NCI-H128 (cell line): ENCODE measurements at regions not wholly inside any gene's neighbourhood (a gene's known extent, or its start where the extent isn't known, plus 50 kb on each side); places are given as distances from the start of the nearest gene placed in this dataset.

Experiments
- DNase-seq: peaks from one replicate; lab custom pipeline; 2025; ENCODE audit not compliant: unreplicated experiment; lab: John Stamatoyannopoulos, UW

DNA sequence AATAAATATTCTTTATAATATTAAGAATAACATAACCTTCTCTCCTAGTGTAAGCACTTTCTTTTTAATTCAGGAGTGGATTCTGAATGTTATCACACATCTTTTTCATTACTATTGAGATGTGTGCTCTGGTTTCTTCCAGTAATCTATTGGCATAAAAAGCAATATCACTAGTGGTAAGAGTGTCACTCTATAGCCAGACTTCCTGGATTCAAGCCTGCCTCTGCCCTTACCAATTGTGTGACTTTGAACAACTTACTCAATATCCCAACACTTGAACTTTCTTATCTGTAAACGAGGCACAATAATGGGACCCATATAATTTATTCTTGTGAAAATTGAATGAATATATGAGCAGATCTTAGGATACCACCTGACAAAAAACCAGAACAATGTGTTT lies 71.0 kb downstream of the SEM1 start:
- DNase-seq = no peak

DNA sequence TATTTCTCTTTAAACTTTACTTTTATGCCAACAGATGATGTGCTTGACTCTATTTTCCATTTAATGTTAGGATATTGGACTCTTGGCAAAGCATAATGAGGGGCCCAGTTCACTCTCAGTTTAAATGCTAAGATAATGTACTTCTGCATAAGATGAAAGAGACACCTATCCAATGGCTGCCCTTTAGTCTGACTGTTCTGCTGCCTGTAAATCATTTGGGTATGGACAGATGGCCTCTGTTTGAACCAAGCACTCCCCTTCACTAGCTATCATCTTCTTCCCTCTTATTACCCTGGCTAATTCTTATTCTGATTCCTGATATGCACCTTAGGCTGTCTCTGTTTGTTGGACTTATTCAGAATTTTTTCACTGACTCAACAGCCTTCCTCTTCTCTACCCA lies 72.1 kb downstream of the SEM1 start:
- no peak for DNase-seq

DNA sequence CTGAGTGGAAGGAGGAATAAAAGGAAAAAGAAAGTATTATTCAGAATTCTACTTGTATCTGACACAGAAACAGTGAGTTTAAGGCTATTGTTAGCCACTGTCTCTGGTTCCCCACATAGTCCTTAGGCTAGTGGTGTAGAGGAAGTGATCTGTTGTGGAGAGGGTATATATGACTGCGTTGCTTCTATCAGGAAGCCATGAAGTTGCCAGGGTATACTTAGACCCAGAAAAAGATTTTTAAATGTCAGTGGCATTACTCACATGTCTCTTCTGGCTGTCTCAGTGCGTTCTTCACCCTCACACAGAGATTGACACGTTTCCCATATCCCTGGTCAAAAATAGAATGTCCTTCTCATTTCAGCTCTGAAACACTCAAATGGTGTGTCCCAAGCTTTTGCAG lies 72.7 kb downstream of the SEM1 start:
- no peak for DNase-seq

DNA sequence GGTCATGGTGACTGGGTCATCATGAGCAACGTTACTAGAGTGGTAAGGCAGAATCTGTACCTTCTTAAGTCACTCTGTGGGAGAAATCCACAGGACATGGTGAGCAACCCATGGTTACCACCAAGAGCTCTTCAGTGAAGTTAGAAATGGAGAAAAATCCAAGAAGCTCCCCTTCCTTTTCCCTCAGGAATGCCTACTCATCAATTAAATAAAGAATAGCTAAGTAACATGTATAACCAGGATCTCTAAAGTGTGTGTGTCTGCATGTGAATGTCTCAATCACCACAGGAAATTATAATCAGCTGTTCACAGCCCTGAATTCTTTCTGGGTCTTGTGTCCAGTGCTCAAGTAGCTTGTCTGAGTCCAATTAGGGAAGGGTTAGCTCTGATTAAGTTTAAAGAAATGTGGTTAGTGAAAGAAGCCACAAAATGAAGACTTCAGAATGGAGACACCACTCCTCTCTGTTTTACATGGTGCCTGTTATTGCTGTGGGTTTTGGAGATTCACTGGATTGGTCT lies 73.2 kb downstream of the SEM1 start:
- no peak for DNase-seq

DNA sequence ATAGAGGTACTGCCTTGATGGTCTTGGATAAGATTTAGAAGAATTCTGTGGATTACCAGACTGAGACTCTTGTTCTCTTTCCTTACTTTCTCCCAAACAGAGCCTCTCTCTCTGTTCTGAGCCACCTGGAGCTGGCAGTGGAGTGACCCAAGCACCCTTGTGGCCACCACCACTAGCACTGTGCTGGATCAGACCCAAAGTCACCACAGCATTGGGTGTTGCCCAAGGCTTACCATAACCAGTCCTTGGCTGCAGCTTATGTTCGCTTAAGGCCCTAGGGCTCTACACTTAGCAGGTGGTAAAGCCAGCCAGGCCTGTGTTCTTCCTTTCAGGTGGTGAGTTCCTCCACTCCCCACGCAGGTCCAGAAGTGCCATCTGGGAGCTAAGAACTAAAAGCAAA lies 79.8 kb downstream of the SEM1 start:
- DNase-seq = no peak

DNA sequence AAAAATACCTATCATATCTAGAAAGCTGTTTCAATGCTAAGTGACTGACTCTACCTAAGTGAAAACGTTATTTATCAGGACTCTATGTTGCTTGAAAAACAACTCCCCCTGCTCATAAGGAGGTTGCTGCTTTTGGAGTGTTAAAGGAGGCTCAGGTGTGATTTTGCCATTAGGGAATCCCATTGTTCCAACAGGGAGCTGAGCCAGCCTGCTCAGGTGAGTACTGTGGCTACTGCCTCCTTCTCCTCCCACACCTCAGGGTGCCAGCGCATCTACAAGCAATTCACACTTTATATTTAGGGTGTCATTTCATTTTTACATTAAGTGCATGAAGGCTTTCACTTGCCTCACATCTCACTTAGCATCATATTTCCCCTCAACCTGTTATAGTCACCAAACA lies 84.7 kb downstream of the SEM1 start:
- no peak for DNase-seq

DNA sequence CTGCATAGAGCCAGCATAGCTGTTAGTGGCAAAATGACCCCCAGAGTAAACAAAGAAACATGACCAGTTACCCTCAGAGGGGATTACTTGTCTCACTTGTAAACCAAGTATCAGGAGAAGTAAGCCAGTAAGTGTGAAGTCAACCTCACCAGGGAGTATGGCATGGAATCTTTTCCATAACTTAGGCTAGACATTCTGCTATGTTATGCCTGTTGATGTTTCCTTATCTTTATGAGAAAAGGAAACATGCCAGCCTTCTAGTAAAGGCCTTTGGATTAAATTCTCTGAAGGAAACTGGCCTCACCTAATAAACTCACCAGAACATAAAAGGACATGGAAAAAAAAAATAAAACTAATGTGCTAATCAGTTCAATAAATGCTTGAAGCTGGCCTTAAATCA lies 87.7 kb downstream of the SEM1 start:
- DNase-seq = no peak

DNA sequence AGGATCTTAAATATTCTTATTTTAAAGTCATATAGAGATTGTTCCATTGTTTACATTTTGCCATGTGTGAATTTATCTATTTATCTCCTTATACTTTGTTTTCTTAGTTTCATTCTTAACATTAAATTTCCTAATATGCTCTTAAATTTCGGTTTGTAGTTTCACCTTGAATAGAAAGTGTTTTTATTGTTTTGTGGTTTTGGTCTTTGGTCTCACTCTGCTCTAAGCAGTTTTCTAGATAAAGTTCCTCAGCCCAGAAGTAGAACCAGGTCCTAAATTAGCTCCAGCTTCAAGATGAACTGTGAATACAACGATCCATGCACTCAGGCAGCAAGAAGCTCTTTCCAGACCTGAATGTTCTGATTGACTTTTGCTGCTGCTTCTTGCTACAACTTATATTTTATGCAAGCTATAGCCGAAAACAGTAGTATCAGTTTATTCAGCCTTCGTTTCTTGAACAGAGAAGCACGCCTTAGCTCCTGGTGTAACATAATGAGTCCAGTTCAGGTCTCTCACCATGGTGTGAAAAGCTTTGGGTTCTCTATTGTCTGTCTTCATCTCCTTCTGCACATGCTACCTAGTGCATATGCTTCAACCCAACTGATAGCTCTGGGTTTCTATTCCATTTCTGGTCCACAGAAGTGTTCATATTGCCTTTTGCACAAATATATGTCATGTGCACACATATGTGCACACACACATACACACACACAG lies 95.3 kb downstream of the SEM1 start:
- no peak for DNase-seq

DNA sequence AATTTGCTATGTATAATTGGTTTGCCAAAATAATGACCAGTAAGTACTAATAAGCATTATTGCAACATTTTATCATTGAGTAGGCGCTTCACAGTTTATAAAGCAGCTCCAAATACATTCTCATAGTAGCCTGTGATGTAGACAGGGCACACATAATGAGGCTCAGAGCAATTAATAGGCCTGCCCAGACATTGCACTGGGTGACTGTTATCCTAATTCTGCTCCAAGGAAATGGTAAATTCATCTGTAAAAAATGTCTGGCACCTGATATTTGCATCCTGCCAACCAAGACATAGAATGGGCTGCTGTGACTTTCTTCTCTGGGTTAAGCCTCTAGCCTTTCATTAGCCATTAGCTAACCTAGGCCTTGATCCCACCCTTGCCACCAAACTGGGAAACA lies 97.6 kb downstream of the SEM1 start:
- no peak for DNase-seq

DNA sequence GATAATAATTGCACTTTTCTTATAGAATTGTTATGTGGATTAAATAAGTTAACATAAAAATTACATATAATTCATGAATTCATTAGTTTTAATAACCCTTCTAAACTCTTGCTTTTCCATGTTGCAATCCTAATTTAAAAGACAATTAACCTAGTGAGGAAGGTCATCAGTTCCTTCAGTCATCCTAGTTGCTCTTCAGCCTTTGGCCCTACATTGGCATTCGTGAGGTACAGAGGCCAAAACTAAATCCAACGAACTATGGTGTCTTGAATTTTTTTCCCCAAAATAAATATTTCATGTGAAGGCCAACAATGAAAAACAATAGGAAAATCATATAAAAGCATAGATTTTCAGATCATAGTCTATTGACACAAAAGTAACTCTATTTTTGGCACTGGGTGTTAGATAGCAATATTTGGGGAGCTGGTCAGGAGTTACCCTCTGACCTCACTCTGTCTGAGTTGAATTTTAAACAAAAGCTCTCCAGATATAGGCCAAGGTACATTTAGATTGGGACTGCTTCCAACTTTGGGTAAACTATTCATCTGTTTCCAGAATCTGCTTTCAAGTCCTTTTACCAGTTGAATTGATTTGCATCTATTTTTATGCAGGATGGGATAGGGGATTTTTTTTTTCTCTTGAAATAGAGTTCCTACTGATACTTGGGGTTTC lies 104.5 kb downstream of the SEM1 start:
- DNase-seq = no peak

DNA sequence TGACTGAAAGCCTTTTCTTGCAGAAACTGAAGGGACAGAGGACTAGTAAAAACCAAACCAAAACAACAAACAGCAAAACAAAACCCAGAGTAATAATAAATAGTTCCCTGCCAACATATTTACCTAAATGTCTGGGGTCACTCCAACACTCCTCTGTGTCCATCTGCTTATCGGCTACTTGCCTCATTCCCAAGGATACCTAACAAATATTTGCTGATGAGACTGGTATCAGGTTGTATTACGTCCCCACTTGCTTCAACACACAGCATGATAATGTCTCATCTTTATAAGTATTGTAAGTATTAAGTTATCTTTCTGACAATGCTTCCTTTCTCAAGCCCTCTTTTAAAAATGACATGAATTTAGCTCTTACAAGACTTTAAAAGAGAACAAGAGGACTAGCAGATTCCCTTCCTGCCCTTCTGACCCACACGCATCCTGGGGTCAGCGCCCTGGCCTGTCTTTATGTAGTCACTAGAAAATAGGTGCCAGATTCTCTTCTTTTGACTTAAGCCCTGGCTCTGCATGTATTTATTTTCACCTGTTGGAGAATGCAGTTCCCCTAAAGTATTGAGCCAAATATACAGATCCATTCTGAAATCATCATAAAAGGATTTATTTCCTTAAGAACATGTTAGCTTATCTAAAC lies 110.2 kb downstream of the SEM1 start:
- DNase-seq = no peak

DNA sequence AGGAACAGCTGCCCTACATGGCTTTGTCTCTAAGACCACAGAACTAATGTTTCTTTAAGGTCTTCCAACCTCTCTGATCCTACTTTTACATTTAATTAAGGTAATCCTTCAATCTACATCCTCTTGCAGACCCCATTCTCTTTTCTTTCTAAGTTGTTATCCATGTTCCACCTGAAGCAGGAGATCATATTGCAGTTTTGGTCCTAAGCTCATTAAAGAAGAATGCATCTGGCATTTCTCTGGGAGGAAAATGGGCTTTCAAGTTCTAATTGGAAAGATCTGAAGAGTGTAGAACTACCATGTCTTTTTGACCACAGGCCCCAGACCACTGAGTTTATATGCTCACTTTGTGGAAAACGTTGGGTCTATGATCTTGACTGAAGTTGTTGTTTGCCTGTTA lies 111.2 kb downstream of the SEM1 start:
- no peak for DNase-seq

DNA sequence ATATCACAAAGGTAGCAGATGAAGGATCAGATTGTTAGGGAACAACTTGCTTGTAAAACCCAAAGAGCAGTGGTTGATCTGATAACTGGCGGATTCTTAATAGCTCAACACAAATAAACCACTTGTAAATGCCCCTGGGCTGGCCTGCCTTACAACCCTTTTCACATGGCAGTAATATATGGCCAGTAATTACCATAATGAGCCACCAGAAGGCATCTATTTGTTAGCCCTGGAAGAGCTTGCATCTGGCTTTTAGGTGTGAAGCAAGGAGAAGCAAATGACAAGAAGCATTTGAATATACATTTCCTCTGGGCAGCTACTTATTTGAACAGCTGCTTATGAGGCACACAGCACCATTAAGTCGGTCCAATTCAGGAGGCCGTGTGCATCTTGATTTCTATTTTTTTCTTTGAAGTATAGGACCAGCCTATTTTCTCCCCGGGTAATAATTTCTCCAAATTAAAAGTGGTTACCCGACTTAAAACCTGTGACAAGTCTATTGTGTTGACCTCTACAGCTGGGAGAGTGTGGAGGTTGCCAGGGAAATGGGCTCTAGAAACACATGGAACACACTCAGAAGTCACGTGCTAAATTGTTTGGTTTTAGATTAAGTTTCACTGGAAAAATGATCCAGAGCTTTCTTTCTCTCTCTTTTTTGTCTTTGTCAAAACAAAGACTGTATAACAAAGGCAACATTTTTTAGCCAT lies 113.4 kb downstream of the SEM1 start:
- DNase-seq = peak; percentile 43

DNA sequence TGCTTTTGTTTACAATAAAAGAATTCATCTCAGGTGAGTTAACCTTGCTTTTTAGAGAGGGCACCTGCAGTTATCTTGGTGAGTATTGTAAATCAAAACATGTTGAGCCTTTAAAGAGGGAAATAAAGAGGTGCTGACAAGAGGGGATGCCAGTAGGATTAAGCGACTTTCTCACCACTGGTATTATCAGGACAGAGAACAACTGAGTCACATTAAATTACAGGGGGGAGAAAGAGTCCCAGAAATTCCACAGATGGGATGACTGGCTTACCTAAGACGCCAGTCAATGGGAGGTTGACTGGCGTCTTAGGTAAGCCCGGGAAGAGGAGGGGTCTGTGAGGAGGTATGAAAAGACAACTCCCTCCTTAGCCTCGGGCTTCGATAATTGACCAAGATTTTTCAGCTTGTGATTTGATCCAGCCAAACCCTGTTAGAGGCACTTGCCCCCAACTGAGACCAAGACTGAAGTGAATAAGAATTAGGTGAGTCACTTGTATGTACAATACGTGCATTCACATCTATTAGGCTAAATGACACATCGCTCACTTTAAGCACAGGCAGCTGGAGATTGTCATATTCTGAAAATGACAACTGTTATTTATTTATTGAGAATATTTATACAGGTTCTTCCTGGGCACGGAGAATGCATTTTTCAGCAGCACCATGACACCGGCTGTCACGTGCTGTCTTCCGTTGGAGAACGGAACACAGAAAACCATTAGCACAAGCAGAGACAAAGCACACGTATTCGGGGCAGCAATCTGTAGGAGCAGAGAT lies 117.6 kb downstream of the SEM1 start:
- DNase-seq = no peak

DNA sequence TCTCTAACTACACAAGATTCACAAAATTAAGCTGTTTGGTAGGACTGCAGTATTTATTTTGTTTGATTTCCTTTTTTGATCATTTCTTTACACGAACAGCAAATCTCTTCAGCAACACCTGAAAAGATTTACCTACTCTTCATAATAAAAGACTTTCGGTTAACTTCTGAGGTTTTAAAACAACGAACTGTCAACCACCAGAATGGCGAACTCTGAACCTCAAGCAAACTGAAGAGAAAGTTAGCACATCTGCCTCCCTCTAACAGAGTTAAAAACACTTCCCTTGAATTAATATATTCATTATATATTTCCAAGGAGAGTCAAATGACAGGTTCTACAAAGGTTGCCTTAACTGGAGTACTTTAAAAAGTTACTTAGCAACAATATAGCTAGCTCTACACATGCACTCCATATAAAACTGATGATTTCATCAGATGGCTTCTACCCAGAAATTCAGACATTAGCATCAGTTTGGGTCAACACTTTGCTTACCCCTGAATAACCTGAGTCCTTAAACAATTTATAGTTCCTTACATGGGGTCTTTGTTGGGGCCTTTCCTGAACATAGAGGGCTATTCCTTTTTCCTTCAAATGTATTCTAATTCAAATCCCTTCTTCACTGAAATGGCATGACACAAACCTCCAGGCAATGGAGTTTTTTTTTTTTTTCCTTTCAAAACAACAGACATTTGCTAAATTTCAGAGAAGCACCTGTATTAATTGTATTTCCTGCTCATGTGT lies 118.3 kb downstream of the SEM1 start:
- DNase-seq = no peak

DNA sequence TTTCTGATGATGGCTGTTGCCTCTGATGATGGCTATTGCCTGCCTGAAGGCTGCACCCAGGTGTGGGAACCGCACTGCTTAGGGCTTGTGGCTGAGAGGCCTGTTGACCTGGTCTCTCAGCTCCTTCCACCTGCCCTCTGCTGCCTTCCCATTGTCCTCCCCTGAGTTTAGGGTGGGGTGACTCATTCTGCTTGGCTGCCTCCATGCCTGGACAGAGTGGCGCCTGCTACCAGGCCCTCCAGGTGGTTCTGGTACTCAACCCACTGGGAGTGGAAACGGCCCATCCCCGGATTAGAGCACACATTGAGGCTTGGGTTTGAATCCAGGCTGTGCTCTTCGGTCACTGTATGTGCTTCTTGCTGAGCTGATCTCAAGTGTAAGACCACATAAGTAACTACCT lies 120.6 kb downstream of the SEM1 start:
- DNase-seq = no peak

DNA sequence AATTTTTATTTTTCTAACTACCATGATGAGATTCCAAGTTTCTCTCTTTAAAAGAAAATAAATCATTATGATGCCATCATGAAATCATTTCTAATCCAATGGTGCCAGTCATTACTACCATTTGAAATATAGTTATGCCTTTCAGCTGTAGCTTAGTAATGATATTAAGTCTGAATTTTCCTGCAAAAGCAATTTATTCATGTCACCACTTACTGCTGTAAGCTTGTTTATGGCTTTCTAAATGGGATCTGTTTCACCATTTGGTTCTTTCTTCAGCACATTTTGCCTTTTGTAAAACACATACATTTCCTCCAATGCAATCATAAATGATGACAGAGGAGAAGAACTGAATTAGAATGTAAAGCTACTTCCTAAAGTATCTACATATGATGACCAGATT lies 130.5 kb downstream of the SEM1 start:
- DNase-seq = no peak

DNA sequence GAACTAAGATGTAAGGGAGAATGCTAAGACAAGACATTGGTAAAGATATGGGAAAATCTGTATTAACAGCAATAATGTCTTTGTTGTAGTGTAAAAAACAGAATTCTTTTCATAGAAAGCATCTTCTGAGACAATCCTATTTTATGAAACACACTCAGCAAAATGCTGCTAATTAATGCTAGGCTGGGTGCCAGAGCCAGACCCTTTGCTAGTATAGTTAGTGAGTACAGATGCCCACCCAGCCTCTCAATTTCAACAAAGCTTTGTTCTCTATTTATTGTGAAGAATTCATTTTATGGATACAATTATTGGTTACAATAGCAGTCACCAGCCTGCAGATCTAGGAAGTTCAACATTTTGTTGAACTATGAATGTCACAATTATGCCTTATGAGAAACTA lies 131.0 kb downstream of the SEM1 start:
- DNase-seq = no peak

DNA sequence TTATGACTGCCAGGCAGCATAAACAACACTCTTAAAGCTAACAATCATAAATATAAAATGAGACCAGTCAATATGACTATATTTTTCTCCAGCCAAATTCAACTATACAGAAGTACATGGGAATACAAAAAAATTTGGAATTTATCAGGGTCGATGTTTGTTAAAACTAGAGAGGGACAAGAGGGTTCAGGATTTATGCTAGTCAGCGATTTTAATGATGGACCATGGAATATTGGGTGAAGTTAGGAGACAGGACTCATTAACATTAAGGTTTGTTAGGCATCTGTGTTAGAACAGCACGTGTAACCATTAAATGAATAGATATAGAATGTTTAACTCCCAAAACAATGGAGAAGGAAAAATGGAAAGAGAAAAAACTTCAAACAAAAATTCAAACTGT lies 146.2 kb downstream of the SEM1 start:
- DNase-seq = no peak

DNA sequence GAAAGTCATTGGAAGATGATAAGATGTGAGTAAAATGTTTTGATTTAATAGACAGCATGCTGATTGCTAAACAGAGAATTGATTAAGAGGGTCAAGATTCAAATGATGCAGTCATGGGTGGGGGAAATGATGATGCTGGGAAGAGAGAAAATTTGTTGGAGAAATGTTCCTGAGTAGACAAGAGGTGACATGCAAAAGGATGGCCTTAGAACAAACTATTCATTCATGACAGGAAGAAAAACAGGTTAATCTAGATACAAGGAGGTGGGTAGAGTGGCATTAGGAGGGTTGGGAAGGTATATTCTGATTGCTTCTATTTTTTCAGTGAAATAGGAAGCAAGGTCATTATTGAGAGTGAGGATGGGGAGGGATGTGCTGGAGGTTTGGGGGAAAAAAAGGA lies 146.7 kb downstream of the SEM1 start:
- DNase-seq = no peak
